ENCODE measurements at regions not wholly inside any gene's neighbourhood (a gene's known extent, or its start where the extent isn't known, plus 50 kb on each side); places are given as distances from the start of the nearest gene placed in this dataset.

DNA sequence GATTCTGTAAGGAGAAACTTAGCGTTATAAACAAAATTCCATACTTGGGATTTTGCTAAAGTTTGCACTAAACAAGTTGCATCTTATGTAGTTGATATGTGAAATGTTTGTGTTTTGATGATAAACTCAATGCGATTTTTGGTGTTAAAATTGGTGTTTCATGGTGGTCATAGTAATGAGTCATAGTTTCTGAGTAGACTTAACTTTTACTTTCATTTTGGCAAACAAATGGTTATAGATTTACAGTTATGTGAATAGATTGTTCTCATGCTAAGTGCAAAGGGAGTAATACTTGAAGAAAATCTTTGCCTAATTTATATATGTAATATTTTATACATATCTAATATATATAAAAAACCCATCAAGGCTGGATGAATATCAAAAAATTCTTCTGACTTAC lies 107.3 kb upstream of the ELAVL2 start:
- no peak for DNase-seq (ENCODE audit: low spot score)

DNA sequence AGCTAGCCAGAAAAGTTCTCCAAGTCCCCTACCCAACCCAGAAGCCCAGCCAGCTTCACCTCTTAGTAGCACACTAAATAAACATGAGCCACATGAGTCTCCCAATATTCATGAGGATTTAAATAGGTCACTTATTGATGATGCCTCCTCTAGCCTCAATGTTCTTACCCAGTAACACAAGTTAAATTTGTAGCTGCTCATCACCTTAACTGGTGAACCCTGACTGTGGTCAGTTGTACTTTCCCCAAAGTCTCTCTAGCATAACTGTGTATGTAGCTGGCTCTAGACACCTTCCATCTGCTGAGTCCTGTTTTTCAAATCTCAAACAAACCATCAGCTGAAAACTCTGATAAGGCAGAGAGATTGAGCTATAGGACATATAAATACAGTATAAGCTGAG lies 100.3 kb upstream of the ELAVL2 start:
- no peak for DNase-seq (ENCODE audit: low spot score)

DNA sequence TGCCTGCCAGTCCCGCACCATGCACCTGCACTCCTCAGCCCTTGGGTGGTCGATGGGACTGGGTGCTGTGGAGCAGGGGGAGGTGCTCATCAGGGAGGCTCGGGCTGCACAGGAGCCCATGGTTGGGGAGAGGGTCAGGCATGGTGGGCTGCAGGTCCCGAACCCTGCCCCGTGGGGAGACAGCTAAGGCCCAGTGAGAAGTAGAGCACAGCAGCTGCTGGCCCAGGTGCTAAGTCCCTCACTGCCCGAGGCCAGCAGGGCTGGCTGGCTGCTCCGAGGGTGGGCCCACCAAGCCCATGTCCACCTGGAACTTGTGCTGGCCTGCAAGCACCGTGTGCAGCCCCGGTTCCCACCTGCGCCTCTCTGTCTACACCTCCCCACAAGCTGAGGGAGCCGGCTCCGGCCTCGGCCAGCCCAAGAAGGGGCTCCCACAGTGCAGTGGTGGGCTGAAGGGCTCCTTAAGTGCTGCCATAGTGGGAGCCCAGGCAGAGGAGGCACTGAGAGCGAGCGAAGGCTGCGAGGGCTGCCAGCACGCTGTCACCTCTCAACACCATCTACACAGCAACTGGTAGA lies 88.5 kb upstream of the ELAVL2 start:
- no peak for DNase-seq (ENCODE audit: low spot score)

DNA sequence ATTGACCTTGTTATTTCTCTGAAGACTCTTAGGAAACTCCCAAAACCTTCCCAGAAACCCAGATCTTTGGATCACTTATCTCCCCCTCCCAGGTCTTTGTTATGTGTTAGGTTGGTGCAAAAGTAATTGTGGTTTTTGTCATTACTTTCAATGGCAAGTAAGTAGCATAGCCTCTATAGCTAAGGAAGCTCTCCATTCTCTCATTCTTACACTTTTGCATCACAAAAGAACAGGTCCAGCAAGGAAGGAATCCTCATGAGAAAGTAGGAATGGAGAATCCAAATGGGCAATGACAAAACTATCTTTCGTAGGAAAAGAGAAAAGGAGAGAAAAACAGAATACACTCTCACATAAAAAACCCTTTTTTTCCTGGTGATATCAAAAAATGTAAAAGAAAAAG lies 81.3 kb upstream of the ELAVL2 start:
- DNase-seq (ENCODE audit: low spot score), result no peak

DNA sequence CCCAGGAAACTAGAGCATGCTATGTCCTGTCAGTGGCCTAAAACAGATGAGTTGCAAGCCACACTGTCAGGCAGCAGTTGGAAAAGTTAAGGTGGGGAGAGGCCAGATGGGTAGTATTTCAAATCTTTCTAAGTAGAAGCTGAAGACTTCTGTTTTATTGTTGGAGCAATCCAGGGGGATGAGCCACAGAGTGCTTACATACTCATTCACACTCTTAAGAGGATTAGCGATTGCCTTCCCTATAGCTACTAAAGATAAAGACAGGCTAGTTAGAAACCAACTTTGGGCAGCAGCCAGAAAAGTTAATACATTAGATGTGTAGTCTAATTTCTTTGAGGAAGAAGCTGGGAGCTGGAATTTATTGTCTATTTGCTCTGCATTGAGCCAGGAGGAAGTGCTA lies 61.7 kb upstream of the ELAVL2 start:
- no peak for DNase-seq (ENCODE audit: low spot score)

Data from SK-N-DZ (cell line).